SK-N-SH treated with all-trans-retinoic acid at 6 μM for 48 hours (cell line): ENCODE measurements at regions not wholly inside any gene's neighbourhood (a gene's known extent, or its start where the extent isn't known, plus 50 kb on each side); places are given as distances from the start of the nearest gene placed in this dataset.

ENCODE experiments used
- ATAC-seq: fragments of 200-7000 bp; cut with Tn5 transposase; 3 replicates; pipeline ENCODE4 v1.9.1; 2020; ENCODE audit warnings: mild to moderate bottlenecking, moderate library complexity
- ARNTL ChIP-seq: fragments of 450-650 bp; formaldehyde crosslinking; IDR thresholded peaks from 2 replicates; pipeline ENCODE4 v1.5.0; 2020; ENCODE audit warnings: low read depth, mild to moderate bottlenecking, moderate library complexity, borderline replicate concordance
- BACH2 ChIP-seq: fragments of 250-450 bp; sonication (Bioruptor Pico); IDR thresholded peaks from 2 replicates; pipeline ENCODE4 v1.9.0; 2021; ENCODE audit warnings: mild to moderate bottlenecking, borderline replicate concordance
- CSDC2 ChIP-seq: fragments of 250-450 bp; sonication (Bioruptor Pico); IDR thresholded peaks from 2 replicates; pipeline ENCODE4 v1.5.0; 2020; ENCODE audit warnings: mild to moderate bottlenecking, moderate library complexity
- ESRRG ChIP-seq: fragments of 250-450 bp; sonication (Bioruptor Pico); IDR thresholded peaks from 2 replicates; pipeline ENCODE4 v1.6.1; 2021; ENCODE audit warnings: mild to moderate bottlenecking
- GLIS3 ChIP-seq: fragments of 250-450 bp; sonication (Bioruptor Pico); IDR thresholded peaks from 2 replicates; pipeline ENCODE4 v1.5.0; 2020; ENCODE audit warnings: mild to moderate bottlenecking, moderate library complexity
- ISL1 ChIP-seq: fragments of 250-450 bp; sonication (Bioruptor Pico); IDR thresholded peaks from 2 replicates; pipeline ENCODE4 v2.1.2; 2022; ENCODE audit warnings: mild to moderate bottlenecking, moderate library complexity
- OSR1 ChIP-seq: fragments of 250-450 bp; sonication (Bioruptor Pico); IDR thresholded peaks from 2 replicates; pipeline ENCODE4 v1.8.0; 2022; ENCODE audit warnings: moderate library complexity, mild to moderate bottlenecking, inconsistent platforms
- POU6F1 ChIP-seq: fragments of 250-450 bp; sonication (Bioruptor Pico); IDR thresholded peaks from 2 replicates; pipeline ENCODE4 v1.8.0; 2021; ENCODE audit warnings: low read depth, mild to moderate bottlenecking, moderate library complexity, borderline replicate concordance
- PPARA ChIP-seq: fragments of 250-450 bp; sonication (Bioruptor Pico); IDR thresholded peaks from 2 replicates; pipeline ENCODE4 v1.5.0; 2020; ENCODE audit warnings: mild to moderate bottlenecking, borderline replicate concordance
- RARB ChIP-seq: fragments of 250-450 bp; sonication (Bioruptor Pico); IDR thresholded peaks from 2 replicates; pipeline ENCODE4 v1.8.0; 2021; ENCODE audit warnings: mild to moderate bottlenecking, moderate library complexity
- SNAI2 ChIP-seq: fragments of 250-450 bp; sonication (Bioruptor Pico); IDR thresholded peaks from 2 replicates; pipeline ENCODE4 v1.5.0; 2020; ENCODE audit warnings: mild to moderate bottlenecking, moderate library complexity
- TCF4 ChIP-seq: fragments of 250-450 bp; sonication (Bioruptor Pico); IDR thresholded peaks from 2 replicates; pipeline ENCODE4 v1.8.0; 2021; ENCODE audit warnings: mild to moderate bottlenecking, moderate library complexity, borderline replicate concordance
- TOX ChIP-seq: fragments of 250-450 bp; sonication (Bioruptor Pico); IDR thresholded peaks from 2 replicates; pipeline ENCODE4 v1.8.0; 2021; ENCODE audit warnings: mild to moderate bottlenecking, moderate library complexity, borderline replicate concordance
- ZC3H10 ChIP-seq: fragments of 250-450 bp; sonication (Bioruptor Pico); IDR thresholded peaks from 2 replicates; pipeline ENCODE4 v1.5.1; 2021; ENCODE audit warnings: mild to moderate bottlenecking, moderate library complexity
- ZFP3 ChIP-seq: fragments of 250-450 bp; sonication (Bioruptor Pico); IDR thresholded peaks from 2 replicates; pipeline ENCODE4 v1.5.0; 2020; ENCODE audit warnings: mild to moderate bottlenecking, moderate library complexity
- ZNF8 ChIP-seq: fragments of 450-650 bp; formaldehyde crosslinking; IDR thresholded peaks from 2 replicates; pipeline ENCODE4 v1.5.0; 2020; ENCODE audit warnings: mild to moderate bottlenecking, moderate library complexity
- TF ChIP-seq, protein P1 (sequence below): fragments of 250-450 bp; sonication (Bioruptor Pico); IDR thresholded peaks from 2 replicates; pipeline ENCODE4 v1.5.1; 2020; ENCODE audit warnings: low read depth, mild to moderate bottlenecking, moderate library complexity
- TF ChIP-seq, protein P2 (sequence below): fragments of 250-450 bp; sonication (Bioruptor Pico); IDR thresholded peaks from 2 replicates; pipeline ENCODE4 v1.5.1; 2021; ENCODE audit warnings: mild to moderate bottlenecking, moderate library complexity
- TF ChIP-seq, protein P3 (sequence below): fragments of 250-450 bp; sonication (Bioruptor Pico); IDR thresholded peaks from 2 replicates; pipeline ENCODE4 v1.5.0; 2020; ENCODE audit warnings: mild to moderate bottlenecking, moderate library complexity
- TF ChIP-seq, protein P4 (sequence below): fragments of 250-450 bp; sonication (Bioruptor Pico); IDR thresholded peaks from 2 replicates; pipeline ENCODE4 v1.8.0; 2020; ENCODE audit warnings: mild to moderate bottlenecking, moderate library complexity, borderline replicate concordance

DNA sequence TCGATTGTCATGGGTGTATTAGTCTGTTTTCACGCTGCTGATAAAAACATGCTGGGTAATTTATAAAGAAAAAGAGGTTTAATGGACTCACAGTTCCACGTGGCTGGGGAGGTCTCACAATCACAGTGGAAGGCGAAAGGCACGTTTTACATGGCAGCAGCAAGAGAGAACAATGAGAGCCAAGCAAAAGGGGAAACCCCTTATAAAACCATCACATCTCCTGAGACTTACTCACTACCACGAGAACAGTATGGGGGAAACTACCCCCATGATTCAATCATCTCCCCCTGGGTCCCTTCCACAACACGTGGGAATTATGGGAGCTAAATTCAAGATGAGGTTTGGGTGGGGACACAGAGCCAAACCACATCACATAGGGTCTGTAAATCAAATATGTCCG, 167.4 kb upstream of the XYLT1 start:
- TF ChIP-seq ZNF8 (CRISPR knock-in tag) (no peak), OSR1 (CRISPR knock-in tag) (no peak), PPARA (CRISPR knock-in tag) (no peak), RARB (CRISPR knock-in tag) (no peak), TOX (CRISPR knock-in tag) (no peak), BACH2 (CRISPR knock-in tag) (no peak), ESRRG (CRISPR knock-in tag) (no peak)
- no peak for ATAC-seq

DNA sequence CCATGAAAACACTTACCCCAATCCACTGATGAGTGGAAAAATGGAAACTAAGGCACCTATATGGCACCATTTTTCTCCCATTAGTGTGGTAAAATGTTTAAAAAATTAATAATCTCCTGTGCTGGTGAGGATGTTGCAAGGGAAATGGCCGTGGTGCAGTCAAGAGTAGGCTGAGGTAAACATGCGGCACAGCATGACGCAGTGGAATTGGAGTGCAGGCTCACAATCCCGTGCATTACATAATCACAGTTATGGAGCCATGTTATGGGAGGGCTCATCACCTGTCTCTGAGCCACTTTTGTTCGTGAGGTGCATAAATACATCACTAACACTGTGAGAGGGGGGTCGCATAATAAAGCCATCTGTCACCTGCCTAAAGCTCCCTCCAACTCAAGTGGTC, 164.4 kb upstream of the XYLT1 start:
- no peak for ATAC-seq
- no peak for TF ChIP-seq ZFP3
- no peak for TF ChIP-seq TOX (CRISPR knock-in tag)
- no peak for TF ChIP-seq TCF4 (CRISPR knock-in tag)
- no peak for TF ChIP-seq POU6F1 (CRISPR knock-in tag)

DNA sequence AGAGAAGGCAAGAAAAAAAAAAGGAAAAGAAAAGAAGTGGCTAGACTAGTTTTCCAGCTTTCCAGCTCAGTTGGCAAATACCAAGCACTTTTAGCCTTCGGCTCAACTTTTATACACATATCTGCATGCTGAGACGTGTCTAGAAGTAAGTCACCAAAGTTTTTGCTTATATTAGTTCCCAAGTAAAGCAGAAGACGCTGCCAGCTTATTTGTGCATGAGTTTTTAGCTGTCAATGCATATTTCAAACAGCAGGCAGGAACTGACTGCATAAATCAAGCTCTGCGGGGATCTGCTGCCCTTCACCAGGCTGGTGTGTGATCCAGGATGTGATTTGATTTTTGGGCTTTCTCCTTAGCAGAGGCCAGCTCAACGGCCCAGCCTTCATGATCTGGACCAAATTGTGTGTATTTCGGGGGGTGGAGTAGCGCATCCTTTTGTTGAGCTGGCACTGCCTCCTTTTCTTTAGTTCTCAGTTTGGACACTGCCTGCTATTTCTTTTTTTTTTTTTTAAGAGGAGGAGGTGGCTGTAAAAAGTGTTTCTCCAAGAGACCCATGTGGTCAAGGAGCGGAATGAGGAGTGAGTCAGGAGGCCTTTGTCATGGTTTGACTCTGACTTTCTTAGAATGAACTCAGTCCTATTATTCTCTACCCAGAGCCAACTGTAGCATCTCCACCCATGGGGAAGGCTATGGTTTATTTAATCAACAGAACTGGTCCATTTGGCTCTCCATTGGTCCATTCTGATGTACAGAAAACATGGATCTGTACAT, 162.6 kb upstream of the XYLT1 start:
- ATAC-seq = no peak
- no peak for TF ChIP-seq ESRRG (CRISPR knock-in tag)
- no peak for TF ChIP-seq BACH2 (CRISPR knock-in tag)
- TF ChIP-seq ARNTL = no peak
- TF ChIP-seq, protein P1, sequence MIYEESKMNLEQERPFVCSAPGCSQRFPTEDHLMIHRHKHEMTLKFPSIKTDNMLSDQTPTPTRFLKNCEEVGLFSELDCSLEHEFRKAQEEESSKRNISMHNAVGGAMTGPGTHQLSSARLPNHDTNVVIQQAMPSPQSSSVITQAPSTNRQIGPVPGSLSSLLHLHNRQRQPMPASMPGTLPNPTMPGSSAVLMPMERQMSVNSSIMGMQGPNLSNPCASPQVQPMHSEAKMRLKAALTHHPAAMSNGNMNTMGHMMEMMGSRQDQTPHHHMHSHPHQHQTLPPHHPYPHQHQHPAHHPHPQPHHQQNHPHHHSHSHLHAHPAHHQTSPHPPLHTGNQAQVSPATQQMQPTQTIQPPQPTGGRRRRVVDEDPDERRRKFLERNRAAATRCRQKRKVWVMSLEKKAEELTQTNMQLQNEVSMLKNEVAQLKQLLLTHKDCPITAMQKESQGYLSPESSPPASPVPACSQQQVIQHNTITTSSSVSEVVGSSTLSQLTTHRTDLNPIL (CRISPR knock-in tag) = no peak
- no peak for TF ChIP-seq ZNF8 (CRISPR knock-in tag)
- TF ChIP-seq, protein P2, sequence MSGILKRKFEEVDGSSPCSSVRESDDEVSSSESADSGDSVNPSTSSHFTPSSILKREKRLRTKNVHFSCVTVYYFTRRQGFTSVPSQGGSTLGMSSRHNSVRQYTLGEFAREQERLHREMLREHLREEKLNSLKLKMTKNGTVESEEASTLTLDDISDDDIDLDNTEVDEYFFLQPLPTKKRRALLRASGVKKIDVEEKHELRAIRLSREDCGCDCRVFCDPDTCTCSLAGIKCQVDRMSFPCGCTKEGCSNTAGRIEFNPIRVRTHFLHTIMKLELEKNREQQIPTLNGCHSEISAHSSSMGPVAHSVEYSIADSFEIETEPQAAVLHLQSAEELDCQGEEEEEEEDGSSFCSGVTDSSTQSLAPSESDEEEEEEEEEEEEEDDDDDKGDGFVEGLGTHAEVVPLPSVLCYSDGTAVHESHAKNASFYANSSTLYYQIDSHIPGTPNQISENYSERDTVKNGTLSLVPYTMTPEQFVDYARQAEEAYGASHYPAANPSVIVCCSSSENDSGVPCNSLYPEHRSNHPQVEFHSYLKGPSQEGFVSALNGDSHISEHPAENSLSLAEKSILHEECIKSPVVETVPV (CRISPR knock-in tag) = no peak
- TF ChIP-seq RARB (CRISPR knock-in tag) = no peak
- no peak for TF ChIP-seq SNAI2 (CRISPR knock-in tag)

DNA sequence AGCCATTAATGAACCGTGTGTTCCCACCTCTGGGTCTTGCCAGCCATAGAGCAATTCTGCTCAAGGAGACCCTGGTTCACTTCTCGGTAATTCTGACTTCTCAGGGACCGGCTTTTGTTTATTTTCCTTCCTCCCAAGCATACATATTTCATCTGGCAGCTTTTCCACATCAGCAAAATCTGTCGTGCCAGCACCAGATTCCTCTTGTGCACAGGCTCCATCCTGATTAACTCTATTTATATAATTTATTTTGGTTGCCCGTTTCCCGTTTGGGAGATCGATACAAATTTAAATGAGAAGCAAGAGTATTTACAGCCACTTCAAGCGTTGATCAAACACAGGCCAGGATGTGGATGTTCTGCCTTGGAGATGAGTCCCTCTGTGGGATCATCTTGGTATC, 161.9 kb upstream of the XYLT1 start:
- ATAC-seq = no peak
- TF ChIP-seq OSR1 (CRISPR knock-in tag) (no peak), TOX (CRISPR knock-in tag) (no peak), PPARA (CRISPR knock-in tag) (no peak), TCF4 (CRISPR knock-in tag) (no peak), CSDC2 (CRISPR knock-in tag) (no peak), ARNTL (no peak), GLIS3 (CRISPR knock-in tag) (no peak), ISL1 (no peak), ZC3H10 (CRISPR knock-in tag) (no peak)
- TF ChIP-seq, protein P3, sequence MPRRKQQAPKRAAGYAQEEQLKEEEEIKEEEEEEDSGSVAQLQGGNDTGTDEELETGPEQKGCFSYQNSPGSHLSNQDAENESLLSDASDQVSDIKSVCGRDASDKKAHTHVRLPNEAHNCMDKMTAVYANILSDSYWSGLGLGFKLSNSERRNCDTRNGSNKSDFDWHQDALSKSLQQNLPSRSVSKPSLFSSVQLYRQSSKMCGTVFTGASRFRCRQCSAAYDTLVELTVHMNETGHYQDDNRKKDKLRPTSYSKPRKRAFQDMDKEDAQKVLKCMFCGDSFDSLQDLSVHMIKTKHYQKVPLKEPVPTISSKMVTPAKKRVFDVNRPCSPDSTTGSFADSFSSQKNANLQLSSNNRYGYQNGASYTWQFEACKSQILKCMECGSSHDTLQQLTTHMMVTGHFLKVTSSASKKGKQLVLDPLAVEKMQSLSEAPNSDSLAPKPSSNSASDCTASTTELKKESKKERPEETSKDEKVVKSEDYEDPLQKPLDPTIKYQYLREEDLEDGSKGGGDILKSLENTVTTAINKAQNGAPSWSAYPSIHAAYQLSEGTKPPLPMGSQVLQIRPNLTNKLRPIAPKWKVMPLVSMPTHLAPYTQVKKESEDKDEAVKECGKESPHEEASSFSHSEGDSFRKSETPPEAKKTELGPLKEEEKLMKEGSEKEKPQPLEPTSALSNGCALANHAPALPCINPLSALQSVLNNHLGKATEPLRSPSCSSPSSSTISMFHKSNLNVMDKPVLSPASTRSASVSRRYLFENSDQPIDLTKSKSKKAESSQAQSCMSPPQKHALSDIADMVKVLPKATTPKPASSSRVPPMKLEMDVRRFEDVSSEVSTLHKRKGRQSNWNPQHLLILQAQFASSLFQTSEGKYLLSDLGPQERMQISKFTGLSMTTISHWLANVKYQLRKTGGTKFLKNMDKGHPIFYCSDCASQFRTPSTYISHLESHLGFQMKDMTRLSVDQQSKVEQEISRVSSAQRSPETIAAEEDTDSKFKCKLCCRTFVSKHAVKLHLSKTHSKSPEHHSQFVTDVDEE (CRISPR knock-in tag) = no peak
- TF ChIP-seq, protein P4, sequence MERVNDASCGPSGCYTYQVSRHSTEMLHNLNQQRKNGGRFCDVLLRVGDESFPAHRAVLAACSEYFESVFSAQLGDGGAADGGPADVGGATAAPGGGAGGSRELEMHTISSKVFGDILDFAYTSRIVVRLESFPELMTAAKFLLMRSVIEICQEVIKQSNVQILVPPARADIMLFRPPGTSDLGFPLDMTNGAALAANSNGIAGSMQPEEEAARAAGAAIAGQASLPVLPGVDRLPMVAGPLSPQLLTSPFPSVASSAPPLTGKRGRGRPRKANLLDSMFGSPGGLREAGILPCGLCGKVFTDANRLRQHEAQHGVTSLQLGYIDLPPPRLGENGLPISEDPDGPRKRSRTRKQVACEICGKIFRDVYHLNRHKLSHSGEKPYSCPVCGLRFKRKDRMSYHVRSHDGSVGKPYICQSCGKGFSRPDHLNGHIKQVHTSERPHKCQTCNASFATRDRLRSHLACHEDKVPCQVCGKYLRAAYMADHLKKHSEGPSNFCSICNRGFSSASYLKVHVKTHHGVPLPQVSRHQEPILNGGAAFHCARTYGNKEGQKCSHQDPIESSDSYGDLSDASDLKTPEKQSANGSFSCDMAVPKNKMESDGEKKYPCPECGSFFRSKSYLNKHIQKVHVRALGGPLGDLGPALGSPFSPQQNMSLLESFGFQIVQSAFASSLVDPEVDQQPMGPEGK (CRISPR knock-in tag) = no peak
- TF ChIP-seq, protein P1 (CRISPR knock-in tag) = no peak
- TF ChIP-seq, all 23 proteins: peak for 0
